Stimulated activated CD4-positive, alpha-beta T cell treated with anti-CD3 and anti-CD28 coated beads, Interleukin-12 subunit alpha, Interleukin-12 subunit beta, amount 100 ng/mL, for 4 hours (primary cell): ENCODE measurements at regions not wholly inside any gene's neighbourhood (a gene's known extent, or its start where the extent isn't known, plus 50 kb on each side); places are given as distances from the start of the nearest gene placed in this dataset.

Source experiments
- DNase-seq: peaks from one replicate; pipeline ENCODE4 v3.0.0-alpha.2; 2020

- no peak for DNase-seq
These were observed 116.6 kb upstream of the ADCY1 start for GRCh38 chr7:45457591-45457990.

DNA sequence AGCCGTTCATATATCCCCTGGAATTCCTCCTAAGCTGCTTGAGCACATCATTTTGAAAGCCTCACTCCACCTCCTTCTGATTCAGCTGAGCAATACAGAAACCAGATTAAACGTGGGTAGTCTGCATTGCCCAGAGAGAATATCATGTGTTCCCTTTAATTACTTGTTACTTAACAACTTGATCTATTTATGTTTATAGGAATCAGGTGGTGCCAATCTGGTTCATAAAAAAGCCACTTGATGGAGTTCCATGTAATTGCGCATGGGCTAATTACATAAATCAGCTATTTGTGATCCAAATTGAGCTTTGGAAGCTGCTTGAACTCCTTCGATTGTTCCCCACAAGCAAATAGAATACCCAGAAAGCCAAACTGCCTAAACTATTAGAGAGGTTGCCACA lies 114.7 kb upstream of the ADCY1 start:
- no peak for DNase-seq

GRCh38 chr7:45460379-45460778 lies 113.8 kb upstream of the ADCY1 start:
- DNase-seq: no peak

GRCh38 chr7:45461026-45461425 lies 113.1 kb upstream of the ADCY1 start:
- no peak for DNase-seq

DNA sequence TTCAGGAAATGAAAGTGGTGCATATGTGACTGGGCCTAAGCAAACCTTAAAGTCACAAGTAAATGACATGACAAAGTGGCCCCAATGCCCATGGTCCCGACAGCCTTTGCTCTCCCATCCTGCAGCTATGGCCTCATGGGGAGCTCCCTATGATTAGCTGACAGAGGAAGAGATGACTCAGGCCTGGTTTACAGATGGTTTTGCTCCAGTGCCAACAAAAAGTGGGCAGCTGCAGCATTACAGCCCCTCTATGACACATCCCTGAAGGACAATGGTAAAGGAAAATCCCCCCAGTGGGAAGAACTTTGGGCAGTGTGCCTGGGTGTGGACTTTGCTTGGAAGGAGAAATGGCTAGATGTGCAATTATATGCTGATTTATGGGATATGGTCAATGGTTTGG lies 105.1 kb upstream of the ADCY1 start:
- DNase-seq: no peak

DNA sequence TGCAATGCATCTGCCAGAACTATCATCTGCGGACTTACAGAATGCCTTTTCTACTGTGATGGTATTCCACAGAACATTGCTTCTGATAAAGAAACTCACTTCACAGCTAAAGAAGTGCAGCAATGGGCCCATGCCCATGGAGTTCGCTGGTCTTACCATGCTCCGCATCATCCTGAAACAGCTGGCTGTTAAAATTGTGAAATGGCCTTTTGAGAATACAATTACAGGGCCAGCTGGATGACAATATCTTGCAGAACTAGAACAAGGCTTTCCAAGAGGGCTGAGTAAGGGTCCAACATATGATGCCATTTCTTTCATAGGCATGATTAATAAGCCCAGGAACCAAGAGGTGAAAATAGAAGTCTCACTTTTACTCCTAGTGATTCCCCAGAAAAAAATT lies 104.1 kb upstream of the ADCY1 start:
- no peak for DNase-seq

DNA sequence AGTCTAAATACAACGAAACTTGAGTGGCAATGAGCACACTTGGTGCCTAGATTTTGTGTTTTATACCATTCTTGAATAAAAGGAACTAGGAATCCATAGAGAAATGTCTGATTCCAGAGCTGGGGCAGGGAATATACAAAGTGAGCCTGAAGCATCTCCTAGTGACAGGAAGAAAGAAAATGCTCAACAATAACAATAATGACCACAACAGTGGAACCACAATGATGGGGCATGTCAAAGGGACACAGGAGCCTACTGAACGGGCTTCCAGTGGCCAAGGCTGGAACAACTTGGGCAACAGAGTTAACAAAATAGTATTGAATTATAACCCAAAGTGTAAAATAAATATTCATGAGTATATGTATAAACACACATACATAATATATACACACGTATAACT lies 94.4 kb upstream of the ADCY1 start:
- DNase-seq: no peak

GRCh38 chr7:45482451-45482850 lies 91.7 kb upstream of the ADCY1 start:
- DNase-seq: no peak

GRCh38 chr7:45484094-45484493 lies 90.1 kb upstream of the ADCY1 start:
- DNase-seq: no peak

GRCh38 chr7:45486575-45486974 lies 87.6 kb upstream of the ADCY1 start:
- no peak for DNase-seq

DNA sequence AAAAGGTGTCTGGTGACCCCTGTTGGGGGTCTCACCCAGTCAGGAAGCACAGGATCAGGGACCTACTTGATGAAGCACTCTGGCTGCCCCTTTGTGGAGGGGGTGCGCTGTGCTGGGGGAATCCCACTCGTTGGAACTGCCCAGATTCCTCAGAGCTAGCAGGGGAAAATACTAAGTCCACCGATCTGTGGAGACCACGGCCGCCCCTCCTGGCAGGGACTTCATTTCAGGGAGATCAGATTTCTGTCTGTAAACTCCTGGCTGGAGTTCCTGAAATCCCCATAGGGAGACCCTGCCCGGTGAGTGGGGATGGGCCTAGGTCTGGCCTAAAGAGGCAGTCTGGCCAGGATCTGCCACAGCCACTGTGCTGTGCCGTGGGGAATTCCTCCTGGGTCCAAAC lies 79.3 kb upstream of the ADCY1 start:
- no peak for DNase-seq

GRCh38 chr7:45495618-45496017 lies 78.5 kb upstream of the ADCY1 start:
- no peak for DNase-seq

GRCh38 chr7:45500257-45500656 lies 73.9 kb upstream of the ADCY1 start:
- DNase-seq: no peak

GRCh38 chr7:45501791-45502190 lies 72.4 kb upstream of the ADCY1 start:
- no peak for DNase-seq

DNA sequence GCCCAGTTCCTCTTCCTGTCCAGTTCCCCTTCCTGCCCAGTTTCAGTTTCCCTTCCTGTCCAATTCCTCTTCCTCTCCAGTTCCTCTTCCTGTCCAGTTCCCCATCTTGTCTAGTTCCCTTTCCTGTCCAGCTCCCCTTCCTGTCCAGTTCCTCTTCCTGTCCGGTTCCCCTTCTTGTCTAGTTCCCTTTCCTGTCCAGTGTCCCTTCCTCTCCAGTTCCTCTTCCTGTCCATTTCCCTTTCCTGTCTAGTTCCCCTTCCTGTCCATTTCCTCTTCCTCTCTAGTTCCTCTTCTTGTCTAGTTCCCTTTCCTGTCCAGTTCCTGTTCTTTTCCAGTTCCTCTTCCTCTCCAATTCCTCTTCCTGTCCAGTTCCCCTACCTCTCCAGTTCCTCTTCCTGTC lies 68.1 kb upstream of the ADCY1 start:
- DNase-seq: no peak

DNA sequence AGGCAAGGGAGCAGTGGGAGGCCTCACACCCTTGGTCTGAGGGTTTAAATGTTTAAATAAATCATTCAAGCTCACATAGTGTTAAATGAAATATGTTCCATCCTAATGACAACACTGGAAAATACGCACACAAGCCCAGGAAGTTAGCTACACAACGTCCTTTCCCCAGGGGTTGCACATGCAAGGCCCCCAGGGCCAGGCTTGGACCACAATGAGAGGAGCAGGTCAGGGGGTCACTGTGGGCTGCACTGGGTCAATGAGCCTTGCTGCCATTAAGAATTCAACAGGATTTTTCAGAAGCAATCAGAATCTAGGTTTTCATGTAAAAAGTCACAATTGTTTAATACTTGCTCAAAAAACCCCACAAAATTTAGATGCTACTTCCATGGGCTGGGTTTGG lies 64.9 kb upstream of the ADCY1 start:
- DNase-seq: no peak

DNA sequence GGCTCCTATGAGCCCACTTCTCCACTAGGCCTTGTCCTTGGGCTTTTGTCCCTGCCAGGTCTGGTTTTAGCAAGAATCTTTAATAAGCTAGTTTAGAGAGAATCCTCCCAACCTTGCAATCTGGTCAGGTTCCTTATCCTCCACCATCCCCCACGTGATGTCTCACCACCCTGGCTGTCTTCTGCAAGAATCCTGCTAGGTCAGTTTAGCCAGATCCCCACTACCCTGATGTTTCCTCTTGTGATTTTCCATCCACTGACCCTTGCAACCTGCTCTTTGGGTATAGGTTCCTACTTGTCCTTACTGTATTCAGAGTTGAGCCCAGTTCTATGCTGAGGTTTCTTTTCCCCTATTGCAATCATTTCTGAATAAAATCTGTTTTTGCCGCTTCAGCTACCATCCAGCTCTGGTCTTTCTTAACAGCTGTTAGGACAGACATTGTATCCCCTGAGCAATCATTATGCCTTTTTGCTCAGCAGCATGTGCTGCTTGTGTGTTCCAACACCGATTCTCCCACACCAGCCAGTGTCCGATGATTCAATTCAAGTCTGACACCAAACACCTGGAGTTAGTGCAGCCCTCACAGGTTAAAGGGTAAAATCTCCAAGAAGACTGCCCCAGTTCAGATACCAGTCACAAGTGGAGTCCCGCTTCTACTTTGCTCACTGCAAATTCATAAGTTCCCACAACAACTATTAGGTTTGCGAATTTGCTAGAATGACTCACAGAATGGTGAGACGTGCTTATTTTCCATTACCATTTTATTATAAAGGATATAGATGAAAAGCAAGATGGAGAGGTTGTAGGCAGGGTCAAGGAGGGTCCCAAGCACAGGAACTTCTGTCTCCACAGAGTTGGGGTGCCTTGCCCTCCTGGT lies 62.2 kb upstream of the ADCY1 start:
- DNase-seq: no peak

- DNase-seq: no peak
These were observed 59.2 kb upstream of the ADCY1 start for GRCh38 chr7:45514944-45515343.

- DNase-seq: no peak
These were observed 58.8 kb upstream of the ADCY1 start for GRCh38 chr7:45515346-45515745.
